ENCODE measurements at regions not wholly inside any gene's neighbourhood (a gene's known extent, or its start where the extent isn't known, plus 50 kb on each side); places are given as distances from the start of the nearest gene placed in this dataset.

- no peak for DNase-seq
Observed at GRCh38 chr4:59086410-59086809, 1976.2 kb upstream of the IGFBP7 start.

- DNase-seq: no peak
Observed at GRCh38 chr4:59091146-59092142, 1981.3 kb upstream of the IGFBP7 start.

GRCh38 chr4:59094505-59094904 is 1984.3 kb upstream of the IGFBP7 start:
- no peak for DNase-seq

DNA sequence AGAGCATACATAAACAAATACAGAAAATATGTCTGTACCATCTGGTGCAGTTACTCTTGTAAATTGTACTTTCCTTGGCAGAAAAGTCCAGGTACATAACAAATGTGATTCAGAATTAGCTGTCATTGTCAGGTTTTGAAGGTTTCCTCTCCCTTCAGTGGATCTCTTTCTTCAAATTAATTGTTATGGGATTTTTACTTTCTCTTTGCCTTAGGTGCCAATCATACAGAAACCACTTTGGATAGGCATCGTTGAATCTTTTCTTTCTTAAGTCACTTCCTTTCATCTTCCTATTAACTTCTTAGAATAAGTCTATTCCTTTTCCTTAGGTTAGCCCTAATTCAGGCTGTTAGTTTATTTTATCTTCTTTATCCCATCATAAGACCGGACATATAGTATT is 1992.1 kb upstream of the IGFBP7 start:
- DNase-seq: no peak

DNA sequence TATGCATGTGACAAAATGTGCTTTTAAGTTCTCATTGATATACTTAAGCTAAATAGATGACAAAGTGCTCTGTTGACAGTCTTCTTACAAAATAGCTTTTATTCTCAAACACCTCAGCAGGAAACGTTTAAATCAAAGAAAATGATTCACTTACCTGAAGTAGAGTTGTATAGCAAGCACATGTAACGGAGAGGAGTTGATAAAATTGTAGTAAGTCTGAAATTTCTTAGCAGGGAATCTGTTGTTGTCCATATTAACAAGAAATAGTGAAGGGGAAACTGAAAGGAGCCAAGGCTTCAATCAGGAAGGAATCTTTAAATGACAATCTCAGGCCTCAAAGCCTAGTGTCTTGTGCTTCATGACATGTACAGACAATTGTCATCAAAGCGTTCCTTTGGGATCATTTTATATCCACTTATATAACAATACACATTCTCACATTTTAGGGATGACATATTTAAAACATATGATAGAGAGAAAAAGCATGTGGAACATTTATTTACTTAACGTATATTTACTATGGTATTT is 2010.2 kb upstream of the IGFBP7 start:
- no peak for DNase-seq

GRCh38 chr4:59122626-59123025 is 2012.4 kb upstream of the IGFBP7 start:
- DNase-seq: no peak

- no peak for DNase-seq
Observed at GRCh38 chr4:59126159-59126558, 2016.0 kb upstream of the IGFBP7 start.

- DNase-seq: no peak
Observed at GRCh38 chr4:59127006-59127405, 2016.8 kb upstream of the IGFBP7 start.

DNA sequence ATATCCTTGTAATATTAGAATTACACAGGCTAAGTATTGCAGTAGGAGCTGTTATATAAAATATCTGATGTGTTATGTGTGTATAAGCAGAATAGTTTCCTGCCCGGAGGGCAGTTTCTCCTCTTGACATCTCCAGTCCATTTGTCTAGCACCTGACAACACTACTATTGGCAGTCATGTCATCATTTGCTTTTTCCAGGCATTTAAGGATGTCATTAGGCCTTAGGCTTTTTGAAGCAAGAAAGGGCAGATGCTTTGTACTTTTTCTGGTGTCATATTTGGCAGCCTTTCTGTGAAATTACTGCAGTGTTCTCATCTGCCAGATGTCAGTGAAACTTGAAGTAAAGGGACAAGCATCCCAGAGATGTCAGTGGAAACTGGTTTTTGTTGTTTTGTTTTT is 2017.6 kb upstream of the IGFBP7 start:
- no peak for DNase-seq

GRCh38 chr4:59135248-59135985 is 2025.2 kb upstream of the IGFBP7 start:
- DNase-seq: no peak

DNA sequence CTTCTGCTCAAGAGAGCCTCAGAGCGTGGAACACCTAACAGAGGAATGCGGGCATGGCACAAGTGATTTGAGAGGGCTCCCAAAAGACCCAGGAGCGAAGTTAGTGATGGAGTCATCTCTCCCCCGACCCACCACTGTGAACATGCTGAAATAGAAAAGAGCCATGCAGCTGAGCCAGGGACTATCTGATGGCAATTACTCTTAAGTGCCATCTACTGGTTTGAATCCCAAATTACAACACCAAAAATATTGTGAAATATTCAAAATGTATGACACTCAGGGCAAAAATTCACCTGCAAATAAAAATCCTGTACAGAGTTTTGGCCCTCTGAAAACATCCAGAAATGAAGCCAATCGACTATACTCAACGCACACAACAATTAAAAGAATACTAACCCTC is 2038.9 kb upstream of the ADGRL3 start:
- DNase-seq: no peak

DNA sequence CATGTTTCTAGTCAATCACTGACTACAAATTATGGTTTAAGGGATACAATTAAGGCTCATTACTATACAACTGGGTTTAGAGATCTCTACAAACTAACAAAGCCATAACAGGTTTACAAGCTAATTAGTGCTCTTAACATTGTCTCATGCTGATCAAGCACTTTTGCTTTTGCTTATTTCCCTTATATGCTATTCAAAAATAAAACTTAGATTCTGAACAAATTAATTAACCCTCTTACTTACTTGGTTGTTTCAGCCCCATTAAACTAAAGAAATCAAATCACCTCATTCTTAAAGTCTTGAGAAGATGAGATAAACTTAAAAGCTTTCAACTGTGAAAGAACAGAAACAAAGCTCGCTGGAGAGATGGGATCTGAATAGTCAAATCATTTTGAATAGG is 2024.5 kb upstream of the ADGRL3 start:
- no peak for DNase-seq

- no peak for DNase-seq
Observed at GRCh38 chr4:59179372-59179771, 2020.8 kb upstream of the ADGRL3 start.

- DNase-seq: no peak
Observed at GRCh38 chr4:59180161-59180560, 2020.0 kb upstream of the ADGRL3 start.

DNA sequence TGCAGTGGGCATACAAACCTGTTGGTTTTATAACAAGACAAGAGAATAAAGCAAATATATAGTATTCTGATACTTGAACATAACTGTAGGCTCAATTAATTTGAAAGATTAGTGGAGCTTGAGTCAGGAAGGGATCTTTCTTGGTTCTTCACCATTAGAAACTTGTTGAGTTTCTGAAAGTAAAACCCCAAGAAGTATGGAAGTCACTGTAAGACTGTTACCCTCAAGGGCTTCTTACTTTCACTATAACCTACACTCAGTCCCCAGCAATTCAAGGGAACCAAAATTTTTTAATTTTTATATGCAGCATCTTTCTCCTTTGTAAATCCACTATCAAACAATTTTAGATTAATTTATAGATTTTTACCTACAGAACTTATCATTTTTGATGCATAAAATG is 2019.2 kb upstream of the ADGRL3 start:
- no peak for DNase-seq

DNA sequence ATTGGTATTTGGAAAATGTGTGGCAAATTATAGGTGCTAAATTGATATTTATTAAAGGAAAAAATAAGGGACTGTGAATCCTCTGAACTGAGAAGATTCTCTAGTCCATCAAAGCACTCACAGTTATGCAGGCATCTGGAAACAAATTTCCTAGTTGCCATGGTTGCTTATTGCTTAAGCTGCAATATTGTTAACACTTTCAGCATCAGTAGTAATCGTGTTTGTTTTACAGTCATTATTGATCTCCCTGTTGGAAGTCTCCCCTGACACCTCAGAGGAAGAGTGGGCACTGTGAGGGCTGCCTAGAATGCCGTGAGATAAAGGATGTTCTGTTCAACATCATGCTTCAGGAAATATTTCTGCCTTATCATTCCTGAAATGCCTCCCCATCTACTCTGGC is 2004.3 kb upstream of the ADGRL3 start:
- DNase-seq: no peak

DNA sequence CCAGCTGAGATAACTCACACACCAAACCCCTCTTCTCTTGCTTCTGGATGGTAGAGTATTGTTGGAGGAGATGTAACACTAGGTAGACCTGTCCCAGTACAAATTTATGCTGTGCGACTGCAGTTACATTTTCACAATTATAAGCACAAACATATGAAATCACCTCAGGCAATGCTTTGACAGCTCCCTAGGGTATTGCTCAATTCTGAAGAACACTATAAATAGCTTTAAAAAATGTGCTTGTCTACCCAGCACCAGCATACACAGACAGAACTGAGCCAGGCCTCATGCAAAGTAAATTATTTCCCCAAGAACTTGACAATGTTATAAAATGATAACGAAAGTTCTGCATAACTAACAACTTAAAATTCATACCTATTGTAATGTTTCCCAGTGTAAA is 1999.1 kb upstream of the ADGRL3 start:
- no peak for DNase-seq

- no peak for DNase-seq
Observed at GRCh38 chr4:59217910-59218631, 1982.1 kb upstream of the ADGRL3 start.

- no peak for DNase-seq
Observed at GRCh38 chr4:59222221-59222620, 1977.9 kb upstream of the ADGRL3 start.

DNA sequence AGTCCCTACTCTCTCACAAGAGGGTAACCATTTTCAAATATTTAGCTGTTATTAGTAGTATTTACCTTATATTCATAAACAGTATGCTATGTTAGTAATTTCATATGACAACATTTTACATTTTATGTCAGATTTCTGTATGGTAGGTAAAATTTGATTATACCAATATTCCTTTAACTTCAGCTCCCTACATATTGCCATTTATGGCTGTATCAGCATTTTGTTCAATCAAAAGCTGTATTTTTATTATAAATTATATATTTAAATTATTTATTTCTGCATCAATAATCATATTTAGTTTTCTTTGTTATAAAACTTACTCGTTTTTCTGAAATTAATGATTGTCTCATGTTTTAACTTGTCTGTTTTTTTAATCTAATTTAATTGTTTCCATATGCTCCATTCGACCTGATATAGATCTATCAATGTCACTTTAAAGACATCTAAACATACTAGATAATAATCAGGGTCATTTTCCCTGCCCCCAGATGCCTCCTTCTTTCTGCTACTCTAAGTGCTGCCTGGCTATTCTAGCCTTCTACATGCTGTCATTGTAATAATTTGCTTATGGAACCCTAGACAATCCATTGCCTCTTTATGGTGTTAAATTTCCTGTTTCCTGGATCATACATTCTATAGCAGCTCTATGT is 1976.7 kb upstream of the ADGRL3 start:
- DNase-seq: no peak

GRCh38 chr4:59238212-59238611 is 1961.9 kb upstream of the ADGRL3 start:
- DNase-seq: no peak

DNA sequence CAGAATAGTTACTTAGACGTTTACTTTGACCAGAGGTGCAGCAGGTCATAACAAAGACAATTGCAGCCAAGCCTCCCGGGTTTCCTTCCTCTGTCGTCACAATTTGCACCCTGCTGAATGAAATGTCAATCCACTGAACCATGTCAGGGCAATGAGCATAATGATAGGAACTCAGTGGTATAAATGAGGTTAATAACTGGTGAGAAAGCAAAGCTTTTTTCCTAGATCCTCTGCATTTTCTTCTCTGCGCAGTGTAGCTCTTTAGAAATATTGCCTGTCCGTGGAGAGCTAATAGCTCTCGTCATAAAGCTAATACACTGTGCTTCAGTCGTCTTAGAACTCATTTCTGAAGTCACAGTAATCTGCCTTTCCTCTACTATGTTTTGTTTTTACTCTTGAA is 1960.1 kb upstream of the ADGRL3 start:
- no peak for DNase-seq
